Sigmoid colon (tissue), 4 donors: ENCODE measurements at regions not wholly inside any gene's neighbourhood (a gene's known extent, or its start where the extent isn't known, plus 50 kb on each side); places are given as distances from the start of the nearest gene placed in this dataset.

Experiments used
- EP300 ChIP-seq, 4 donors: sonication (generic); formaldehyde crosslinking; IDR thresholded peaks; one replicate each; pipeline ENCODE4 v1.6.1; 2017; ENCODE audit warnings: antibody characterized with exemption in 4 of 4
- POLR2AphosphoS5 ChIP-seq, 4 donors: sonication (generic); formaldehyde crosslinking; IDR thresholded peaks; one replicate each; pipeline ENCODE4 v1.6.1; 2017; ENCODE audit warnings: antibody characterized with exemption in 4 of 4

DNA sequence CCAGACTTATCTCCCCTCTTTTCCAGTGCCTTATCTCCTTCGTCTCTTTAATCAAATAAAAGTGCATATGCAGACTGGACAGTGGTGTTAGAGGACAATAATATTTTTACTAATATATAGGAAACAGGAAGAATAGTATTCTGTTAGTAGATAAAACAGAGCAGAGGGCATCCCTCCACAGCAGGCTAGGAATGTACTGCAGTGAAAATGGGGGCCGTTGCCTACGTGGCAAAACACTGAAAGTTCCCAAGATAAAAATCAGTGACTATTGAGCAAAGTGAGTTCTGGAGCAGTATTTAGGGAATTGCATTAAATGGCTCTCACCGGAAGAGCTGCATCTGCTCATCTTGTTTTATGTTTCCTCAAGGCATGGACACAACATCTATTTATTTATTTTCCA lies 435.0 kb downstream of the CNTN6 start:
- TF ChIP-seq POLR2AphosphoS5 (IDR thresholded peaks at IDR 0.05) (no peak), EP300 (IDR thresholded peaks at IDR 0.05) (no peak)
